ENCODE measurements at regions not wholly inside any gene's neighbourhood (a gene's known extent, or its start where the extent isn't known, plus 50 kb on each side); places are given as distances from the start of the nearest gene placed in this dataset.

GRCh38 chr1:14543191-14543840 lies 55.2 kb upstream of the KAZN start:
- Histone ChIP-seq H3K36me3 (no peaks in the 10 kb centered on the region), H3K4me1 (no peaks in the 10 kb centered on the region), H3K9me3 (no peaks in the 10 kb centered on the region), H3K27me3 (no peaks in the 10 kb centered on the region), H3K4me3 (no peak overlapping the region), H3K27ac (no peak overlapping the region)
- intact Hi-C loops (cut with DNase I; ENCODE audit: low total_unique reads), result no loop called here
- no peak for DNase-seq
- 76 to 90% methylated on average over 4 to 7 of the region's 7 CpGs for WGBS, 2 donors (ENCODE audit: low coverage in 1 of 2)
- in situ Hi-C loops (cut with MboI; ENCODE audit: low pct_ligation_motif_present in 1 of 4, low pct_unique_long_range_greater_than_20kb in 1 of 4, low sequenced_read_pairs in 3 of 4), result no loop called here
- TF ChIP-seq POLR2A (IDR thresholded peaks at IDR 0.05), result no peak

GRCh38 chr1:14544319-14544718 lies 54.2 kb upstream of the KAZN start:
- no peak for DNase-seq
- TF ChIP-seq POLR2AphosphoS5 (IDR thresholded peaks at IDR 0.05), result no peak
- TF ChIP-seq EP300 (IDR thresholded peaks at IDR 0.05; ENCODE audit: low read depth), result no peak
- no peak for TF ChIP-seq POLR2A (IDR thresholded peaks at IDR 0.05)
- H3K9me3 ChIP-seq, result no peaks in the 10 kb centered on the region
- no peaks in the 10 kb centered on the region for H3K27me3 ChIP-seq
- 79 to 83% methylated on average over 2 of the region's 2 CpGs for WGBS, 2 donors (ENCODE audit: low coverage in 1 of 2)
- H3K36me3 ChIP-seq, result no peaks in the 10 kb centered on the region
- intact Hi-C loops (cut with DNase I; ENCODE audit: low total_unique reads), result no loop called here
- H3K27ac ChIP-seq, result no peak overlapping the region
- H3K4me1 ChIP-seq, result no peaks in the 10 kb centered on the region
- no peak overlapping the region for H3K4me3 ChIP-seq
- in situ Hi-C loops (cut with MboI; ENCODE audit: low pct_ligation_motif_present in 1 of 4, low pct_unique_long_range_greater_than_20kb in 1 of 4, low sequenced_read_pairs in 3 of 4), result no loop called here

- in situ Hi-C loops (cut with MboI; ENCODE audit: low pct_ligation_motif_present in 1 of 4, low pct_unique_long_range_greater_than_20kb in 1 of 4, low sequenced_read_pairs in 3 of 4) (no loop called here), intact Hi-C loops (cut with DNase I; ENCODE audit: low total_unique reads) (no loop called here)
- Histone ChIP-seq H3K4me1 (no peaks in the 10 kb centered on the region), H3K36me3 (no peaks in the 10 kb centered on the region), H3K4me3 (no peak overlapping the region), H3K27ac (no peak overlapping the region), H3K27me3 (no peaks in the 10 kb centered on the region), H3K9me3 (no peaks in the 10 kb centered on the region)
- 84 to 88% methylated on average over 1 to 4 of the region's 4 CpGs for WGBS, 2 donors (ENCODE audit: low coverage in 1 of 2)
- TF ChIP-seq POLR2A (IDR thresholded peaks at IDR 0.05), result no peak
- no peak for TF ChIP-seq CTCF (IDR thresholded peaks at IDR 0.05)
- no peak for TF ChIP-seq EP300 (IDR thresholded peaks at IDR 0.05; ENCODE audit: low read depth)
- no peak for TF ChIP-seq POLR2AphosphoS5 (IDR thresholded peaks at IDR 0.05)
- DNase-seq, result no peak
Measured at GRCh38 chr1:14545422-14546025, 53.0 kb upstream of the KAZN start.

- in situ Hi-C loops (cut with MboI; ENCODE audit: low pct_ligation_motif_present in 1 of 4, low pct_unique_long_range_greater_than_20kb in 1 of 4, low sequenced_read_pairs in 3 of 4), result no loop called here
- 43 to 57% methylated on average over 3 of the region's 3 CpGs for WGBS, 2 donors (ENCODE audit: low coverage in 1 of 2)
Measured at GRCh38 chr1:14546416-14546815, 52.1 kb upstream of the KAZN start.

More at GRCh38 chr1:14546416-14546815, 52.1 kb upstream of the KAZN start:
- DNase-seq, result no peak
- no peak for TF ChIP-seq POLR2AphosphoS5 (IDR thresholded peaks at IDR 0.05)
- no peak for TF ChIP-seq EP300 (IDR thresholded peaks at IDR 0.05; ENCODE audit: low read depth)
- no peak for TF ChIP-seq POLR2A (IDR thresholded peaks at IDR 0.05)
- TF ChIP-seq CTCF (IDR thresholded peaks at IDR 0.05), result no peak
- Histone ChIP-seq H3K9me3 (no peaks in the 10 kb centered on the region), H3K4me1 (no peaks in the 10 kb centered on the region), H3K27me3 (no peaks in the 10 kb centered on the region), H3K36me3 (no peaks in the 10 kb centered on the region), H3K27ac (no peak overlapping the region), H3K4me3 (no peak overlapping the region)
- intact Hi-C loops (cut with DNase I; ENCODE audit: low total_unique reads), result no loop called here

Small RNA genes lying in the stretch of these regions (small RNA-seq; reads per million reads assigned to genes)
- gene RNU6-1265P, result 0 reads per million in 4 donors
